Fibroblast of lung (primary cell): ENCODE measurements at regions not wholly inside any gene's neighbourhood (a gene's known extent, or its start where the extent isn't known, plus 50 kb on each side); places are given as distances from the start of the nearest gene placed in this dataset.

Experiments used
- DNase-seq, 2 donors: peaks; one replicate each; pipeline versions ENCODE4 v3.0.0 to v3.0.0-alpha.2; 2010; ENCODE audit warnings: low read depth in 2 of 2
- H2AFZ ChIP-seq: 2 replicates; pipeline ENCODE4 v1.5.1; 2012; ENCODE audit warnings: low read length, control low read depth, inconsistent platforms
- H3K27ac ChIP-seq: 2 replicates; pipeline ENCODE4 v1.5.1; 2011; ENCODE audit warnings: low read length, control low read depth; ENCODE audit not compliant: insufficient read depth
- H3K27me3 ChIP-seq: 2 replicates; pipeline ENCODE4 v1.5.1; 2011; ENCODE audit warnings: mild to moderate bottlenecking, low read length; ENCODE audit not compliant: control insufficient read depth, insufficient read depth
- H3K36me3 ChIP-seq: 2 replicates; pipeline ENCODE4 v1.5.1; 2011; ENCODE audit warnings: low read length; ENCODE audit not compliant: control insufficient read depth, insufficient read depth
- H3K4me1 ChIP-seq: 2 replicates; pipeline ENCODE4 v1.5.1; 2011; ENCODE audit warnings: low read length; ENCODE audit not compliant: control insufficient read depth, insufficient read depth; ENCODE audit errors: extremely low read depth
- H3K4me2 ChIP-seq: 2 replicates; pipeline ENCODE4 v1.5.1; 2011; ENCODE audit warnings: low read length, control low read depth; ENCODE audit not compliant: insufficient read depth; ENCODE audit errors: extremely low read depth
- H3K4me3 ChIP-seq, 4 experiments: fragments of 200-600 bp in 1 of 4; sonication (generic) in 1 of 4; replicated peaks in 1 of 4; 2 replicates each; pipeline ENCODE4 v1.5.1; 2011 to 2016; ENCODE audit warnings: low read length in 4 of 4, low read depth in 3 of 4, mild to moderate bottlenecking in 3 of 4, control low read depth in 2 of 4, inconsistent platforms in 1 of 4, mixed read lengths in 1 of 4; ENCODE audit not compliant: insufficient read depth in 1 of 4; ENCODE audit errors: control extremely low read depth in 1 of 4
- H3K79me2 ChIP-seq: 2 replicates; pipeline ENCODE4 v1.5.1; 2012; ENCODE audit warnings: mild to moderate bottlenecking, low read length, inconsistent platforms; ENCODE audit not compliant: control insufficient read depth, insufficient read depth
- H3K9ac ChIP-seq: 2 replicates; pipeline ENCODE4 v1.5.1; 2011; ENCODE audit warnings: mild to moderate bottlenecking, low read length, control low read depth; ENCODE audit not compliant: insufficient read depth
- H3K9me3 ChIP-seq: 2 replicates; pipeline ENCODE4 v1.5.1; 2012; ENCODE audit warnings: low read depth, low read length; ENCODE audit not compliant: control insufficient read depth, insufficient read depth
- H4K20me1 ChIP-seq: 2 replicates; pipeline ENCODE4 v1.5.1; 2011; ENCODE audit warnings: low read length; ENCODE audit not compliant: control insufficient read depth, insufficient read depth; ENCODE audit errors: extremely low read depth
- EZH2 ChIP-seq: IDR thresholded peaks from 2 replicates; pipeline ENCODE4 v1.5.1; 2012; ENCODE audit warnings: low read length, control low read depth, mild to moderate bottlenecking; ENCODE audit errors: missing control alignments
- TF ChIP-seq, protein P1 (sequence below), 2 donors: IDR thresholded peaks in 1 of 2; conservative IDR thresholded peaks in 1 of 2; 1 replicate in 1 of 2; 2 replicates in 1 of 2; pipeline ENCODE4 v1.5.1; 2011 to 2012; ENCODE audit warnings: low read length in 2 of 2, control low read depth in 1 of 2, inconsistent platforms in 1 of 2, low read depth in 1 of 2, mild to moderate bottlenecking in 1 of 2

DNA sequence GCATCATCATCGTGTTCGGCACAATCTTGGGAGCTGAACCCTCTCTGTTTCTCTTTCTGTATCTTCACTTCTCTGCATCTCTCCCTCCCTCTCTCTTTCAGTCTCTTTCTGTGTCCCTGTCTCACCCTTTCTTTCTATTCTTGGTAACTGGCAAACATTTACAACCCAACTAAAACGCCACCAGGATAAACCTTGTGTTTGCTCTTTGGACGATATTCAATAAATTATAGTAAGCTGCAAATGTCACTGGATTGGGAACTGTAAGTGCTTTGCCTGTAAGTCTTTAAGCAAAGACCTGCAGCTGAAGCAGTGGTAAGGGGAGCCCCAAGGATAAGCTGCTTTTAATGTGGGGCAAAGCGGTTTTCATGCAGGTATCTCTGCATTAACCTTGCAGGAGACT, 558.0 kb upstream of the MKI67 start:
- Histone ChIP-seq H3K9me3 (no peaks in the 10 kb centered on the region), H3K4me1 (no peaks in the 10 kb centered on the region)

DNA sequence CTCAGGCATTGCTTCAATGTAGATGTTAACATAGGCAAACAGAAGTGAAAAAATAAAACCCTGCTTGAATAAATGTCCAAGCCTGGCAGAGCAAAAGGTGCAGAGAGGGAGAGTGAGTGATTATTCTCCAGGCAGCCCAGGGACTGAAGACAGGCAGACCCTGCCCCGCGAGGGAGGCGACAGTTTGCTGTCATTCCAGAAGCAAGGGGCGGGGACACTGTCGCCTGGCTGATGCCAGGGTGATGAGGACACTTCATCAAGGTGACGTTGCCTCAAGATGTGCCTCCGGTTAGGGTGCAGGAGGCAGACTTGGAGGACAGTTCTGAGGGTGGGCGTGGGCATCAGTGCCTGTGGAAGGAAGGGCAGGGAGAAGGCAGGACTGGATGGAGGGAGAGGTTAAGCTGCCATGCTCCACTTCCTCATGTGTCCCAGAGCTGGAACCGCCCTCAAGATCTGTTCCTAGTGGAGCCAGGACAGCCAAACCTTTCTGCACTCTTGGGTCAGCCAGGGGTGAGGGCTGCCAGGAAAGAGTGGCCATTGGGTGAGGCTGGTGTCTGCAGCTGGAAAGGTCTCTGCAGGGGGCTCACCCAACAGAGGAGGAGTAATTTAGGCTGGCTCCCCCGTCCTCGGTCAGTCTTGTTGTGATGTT, 560.5 kb upstream of the MKI67 start:
- no peak overlapping the region for H2AFZ ChIP-seq
- H3K36me3 ChIP-seq: no peaks in the 10 kb centered on the region
- H3K27ac ChIP-seq: no peak overlapping the region
- no peak overlapping the region for H3K9ac ChIP-seq
- H3K27me3 ChIP-seq: no peaks in the 10 kb centered on the region
- no peaks in the 10 kb centered on the region for H3K4me1 ChIP-seq
- no peaks in the 10 kb centered on the region for H3K9me3 ChIP-seq
- H3K4me2 ChIP-seq: no peak overlapping the region
- H3K4me3 ChIP-seq: no peak overlapping the region
- no peaks in the 10 kb centered on the region for H4K20me1 ChIP-seq
- no peaks in the 10 kb centered on the region for H3K79me2 ChIP-seq
- TF ChIP-seq EZH2: no peak
- TF ChIP-seq, protein P1, sequence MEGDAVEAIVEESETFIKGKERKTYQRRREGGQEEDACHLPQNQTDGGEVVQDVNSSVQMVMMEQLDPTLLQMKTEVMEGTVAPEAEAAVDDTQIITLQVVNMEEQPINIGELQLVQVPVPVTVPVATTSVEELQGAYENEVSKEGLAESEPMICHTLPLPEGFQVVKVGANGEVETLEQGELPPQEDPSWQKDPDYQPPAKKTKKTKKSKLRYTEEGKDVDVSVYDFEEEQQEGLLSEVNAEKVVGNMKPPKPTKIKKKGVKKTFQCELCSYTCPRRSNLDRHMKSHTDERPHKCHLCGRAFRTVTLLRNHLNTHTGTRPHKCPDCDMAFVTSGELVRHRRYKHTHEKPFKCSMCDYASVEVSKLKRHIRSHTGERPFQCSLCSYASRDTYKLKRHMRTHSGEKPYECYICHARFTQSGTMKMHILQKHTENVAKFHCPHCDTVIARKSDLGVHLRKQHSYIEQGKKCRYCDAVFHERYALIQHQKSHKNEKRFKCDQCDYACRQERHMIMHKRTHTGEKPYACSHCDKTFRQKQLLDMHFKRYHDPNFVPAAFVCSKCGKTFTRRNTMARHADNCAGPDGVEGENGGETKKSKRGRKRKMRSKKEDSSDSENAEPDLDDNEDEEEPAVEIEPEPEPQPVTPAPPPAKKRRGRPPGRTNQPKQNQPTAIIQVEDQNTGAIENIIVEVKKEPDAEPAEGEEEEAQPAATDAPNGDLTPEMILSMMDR (conservative IDR thresholded peaks at IDR 0.05 in 1 of 2, IDR thresholded peaks at IDR 0.05 in 1 of 2; ENCODE audit: low read depth in 1 of 2, low read length in 2 of 2): no peak
- DNase-seq: no peak

More for the DNA sequence above, 558.0 kb upstream of the MKI67 start:
- Histone ChIP-seq H3K4me3 (no peak overlapping the region), H3K27me3 (no peaks in the 10 kb centered on the region), H4K20me1 (no peaks in the 10 kb centered on the region), H3K36me3 (no peaks in the 10 kb centered on the region), H3K4me2 (no peak overlapping the region), H3K79me2 (no peaks in the 10 kb centered on the region), H3K9ac (no peak overlapping the region), H3K27ac (no peak overlapping the region), H2AFZ (no peak overlapping the region)
- TF ChIP-seq, protein P1 (conservative IDR thresholded peaks at IDR 0.05 in 1 of 2, IDR thresholded peaks at IDR 0.05 in 1 of 2; ENCODE audit: low read depth in 1 of 2, low read length in 2 of 2): no peak
- no peak for TF ChIP-seq EZH2
- no peak for DNase-seq

DNA sequence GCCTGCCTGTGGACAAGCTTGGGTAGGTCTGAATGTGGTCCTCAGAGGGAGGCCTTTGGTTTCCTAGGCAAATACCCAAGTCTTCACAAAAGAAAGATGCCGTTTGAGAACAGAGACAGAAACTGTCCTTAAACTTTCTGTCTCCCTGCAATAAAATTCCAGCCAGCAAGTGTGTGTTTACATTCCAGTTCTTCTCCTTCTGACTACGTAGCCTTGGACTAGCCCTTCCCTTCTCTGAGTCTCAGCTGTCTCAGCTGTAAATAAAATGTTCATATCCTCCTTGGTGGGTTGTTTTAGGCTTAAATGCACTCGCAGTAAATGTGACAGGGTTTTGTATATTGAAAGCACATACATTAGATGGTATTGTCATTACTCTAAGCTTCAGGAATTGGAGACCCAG, 561.2 kb upstream of the MKI67 start:
- Histone ChIP-seq H3K9me3 (no peaks in the 10 kb centered on the region), H3K4me1 (no peaks in the 10 kb centered on the region), H3K27me3 (no peaks in the 10 kb centered on the region), H2AFZ (no peak overlapping the region), H3K36me3 (no peaks in the 10 kb centered on the region), H3K27ac (no peak overlapping the region), H3K4me3 (no peak overlapping the region), H4K20me1 (no peaks in the 10 kb centered on the region), H3K79me2 (no peaks in the 10 kb centered on the region), H3K9ac (no peak overlapping the region), H3K4me2 (no peak overlapping the region)
- TF ChIP-seq, protein P1 (conservative IDR thresholded peaks at IDR 0.05 in 1 of 2, IDR thresholded peaks at IDR 0.05 in 1 of 2; ENCODE audit: low read depth in 1 of 2, low read length in 2 of 2): no peak
- TF ChIP-seq EZH2: no peak
- DNase-seq: no peak
